KMS-11 (cell line): ENCODE measurements at regions not wholly inside any gene's neighbourhood (a gene's known extent, or its start where the extent isn't known, plus 50 kb on each side); places are given as distances from the start of the nearest gene placed in this dataset.

Source experiments
- H2AFZ ChIP-seq: fragments of 200-600 bp; sonication (generic); 2 replicates; pipeline ENCODE4 v1.6.1; 2016; ENCODE audit warnings: antibody characterized with exemption, mixed run types, low read depth
- H3K27ac ChIP-seq: fragments of 200-600 bp; sonication (generic); 2 replicates; pipeline ENCODE4 v1.6.1; 2016; ENCODE audit warnings: mild to moderate bottlenecking, mixed run types
- H3K27me3 ChIP-seq: fragments of 200-600 bp; sonication (generic); 2 replicates; pipeline ENCODE4 v1.6.1; 2017; ENCODE audit warnings: mild to moderate bottlenecking, low read depth, mixed run types, moderate library complexity; ENCODE audit not compliant: insufficient read depth
- H3K36me3 ChIP-seq: fragments of 200-600 bp; sonication (generic); 2 replicates; pipeline ENCODE4 v1.6.1; 2017; ENCODE audit warnings: mild to moderate bottlenecking, mixed run types; ENCODE audit not compliant: insufficient read depth
- H3K4me1 ChIP-seq: fragments of 200-600 bp; sonication (generic); 2 replicates; pipeline ENCODE4 v1.6.1; 2016; ENCODE audit warnings: mild to moderate bottlenecking, low read depth, mixed run types; ENCODE audit not compliant: poor library complexity, severe bottlenecking
- H3K4me2 ChIP-seq: fragments of 200-600 bp; sonication (generic); 2 replicates; pipeline ENCODE4 v1.7.0; 2016; ENCODE audit warnings: mild to moderate bottlenecking, mixed run types
- H3K4me3 ChIP-seq: fragments of 200-600 bp; sonication (generic); IDR thresholded peaks from 2 replicates; pipeline ENCODE4 v1.6.1; 2017; ENCODE audit warnings: low read depth, low read length, mixed read lengths; ENCODE audit not compliant: insufficient read depth
- H3K79me2 ChIP-seq: fragments of 200-600 bp; sonication (generic); 2 replicates; pipeline ENCODE4 v1.6.1; 2016; ENCODE audit warnings: low read depth, mixed run types; ENCODE audit not compliant: insufficient read depth
- H3K9ac ChIP-seq: fragments of 200-600 bp; sonication (generic); 2 replicates; pipeline ENCODE4 v1.6.1; 2016; ENCODE audit warnings: mild to moderate bottlenecking, mixed run types
- H4K20me1 ChIP-seq: fragments of 200-600 bp; sonication (generic); 2 replicates; pipeline ENCODE4 v1.6.1; 2016; ENCODE audit warnings: mild to moderate bottlenecking, mixed run types; ENCODE audit not compliant: insufficient read depth
- TF ChIP-seq, protein P1 (sequence below): fragments of 200-600 bp; sonication (generic); conservative IDR thresholded peaks from 2 replicates; pipeline ENCODE4 v1.6.1; 2017; ENCODE audit warnings: low read depth, mild to moderate bottlenecking, antibody characterized with exemption, low read length, moderate library complexity, mixed read lengths

DNA sequence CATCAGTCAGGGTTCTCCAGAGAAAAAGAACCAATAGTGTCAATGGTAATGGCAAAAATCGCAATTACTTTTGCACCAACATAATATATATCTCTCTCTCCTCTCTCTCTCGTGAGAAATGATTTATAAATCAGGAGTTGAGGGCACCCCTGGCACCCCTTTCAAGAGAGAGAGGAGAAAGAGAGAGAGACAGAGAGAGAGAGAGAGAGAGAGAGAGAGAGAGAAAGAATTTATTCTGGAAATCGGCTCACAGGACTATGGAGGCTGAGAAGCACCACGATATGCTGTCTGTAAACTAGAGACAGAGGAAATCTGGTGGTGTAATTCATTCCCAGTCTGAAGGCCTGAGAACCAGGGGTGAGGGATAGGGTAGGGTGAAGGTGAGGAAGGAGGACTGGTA lies 201.9 kb upstream of the MAP3K7 start:
- H2AFZ ChIP-seq = no peak overlapping the region
- H3K9ac ChIP-seq = no peak overlapping the region
- no peak overlapping the region for H3K4me2 ChIP-seq
- H3K79me2 ChIP-seq = no peaks in the 10 kb centered on the region
- H3K4me1 ChIP-seq = no peaks in the 10 kb centered on the region
- H4K20me1 ChIP-seq = no peaks in the 10 kb centered on the region
- H3K4me3 ChIP-seq = no peak overlapping the region
- no peaks in the 10 kb centered on the region for H3K27me3 ChIP-seq
- no peak overlapping the region for H3K27ac ChIP-seq
- TF ChIP-seq, protein P1, sequence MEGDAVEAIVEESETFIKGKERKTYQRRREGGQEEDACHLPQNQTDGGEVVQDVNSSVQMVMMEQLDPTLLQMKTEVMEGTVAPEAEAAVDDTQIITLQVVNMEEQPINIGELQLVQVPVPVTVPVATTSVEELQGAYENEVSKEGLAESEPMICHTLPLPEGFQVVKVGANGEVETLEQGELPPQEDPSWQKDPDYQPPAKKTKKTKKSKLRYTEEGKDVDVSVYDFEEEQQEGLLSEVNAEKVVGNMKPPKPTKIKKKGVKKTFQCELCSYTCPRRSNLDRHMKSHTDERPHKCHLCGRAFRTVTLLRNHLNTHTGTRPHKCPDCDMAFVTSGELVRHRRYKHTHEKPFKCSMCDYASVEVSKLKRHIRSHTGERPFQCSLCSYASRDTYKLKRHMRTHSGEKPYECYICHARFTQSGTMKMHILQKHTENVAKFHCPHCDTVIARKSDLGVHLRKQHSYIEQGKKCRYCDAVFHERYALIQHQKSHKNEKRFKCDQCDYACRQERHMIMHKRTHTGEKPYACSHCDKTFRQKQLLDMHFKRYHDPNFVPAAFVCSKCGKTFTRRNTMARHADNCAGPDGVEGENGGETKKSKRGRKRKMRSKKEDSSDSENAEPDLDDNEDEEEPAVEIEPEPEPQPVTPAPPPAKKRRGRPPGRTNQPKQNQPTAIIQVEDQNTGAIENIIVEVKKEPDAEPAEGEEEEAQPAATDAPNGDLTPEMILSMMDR = no peak
- H3K36me3 ChIP-seq = no peaks in the 10 kb centered on the region

DNA sequence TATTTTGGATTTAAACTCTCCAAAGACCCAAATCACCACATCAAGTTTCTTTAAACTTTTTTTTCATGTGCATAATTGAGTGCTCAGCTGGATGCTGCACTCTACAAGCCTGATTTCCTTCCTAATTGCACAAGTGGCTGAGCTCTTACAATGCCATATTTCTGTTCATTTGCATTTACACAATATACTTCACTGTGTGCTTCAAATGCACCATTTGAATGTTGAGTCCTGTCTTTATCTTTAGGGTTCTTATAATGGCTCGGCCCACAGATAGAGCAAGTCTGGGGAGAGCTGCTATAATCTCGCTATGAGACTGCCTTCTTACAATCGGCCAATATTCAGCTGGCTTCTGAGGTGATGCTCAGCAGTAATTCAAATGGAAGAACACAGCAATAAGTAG lies 200.6 kb upstream of the MAP3K7 start:
- no peak overlapping the region for H3K4me2 ChIP-seq
- H3K27ac ChIP-seq = no peak overlapping the region
- no peaks in the 10 kb centered on the region for H3K79me2 ChIP-seq
- no peaks in the 10 kb centered on the region for H3K4me1 ChIP-seq
- TF ChIP-seq, protein P1 = no peak
- H3K27me3 ChIP-seq = no peaks in the 10 kb centered on the region
- no peak overlapping the region for H3K4me3 ChIP-seq
- no peak overlapping the region for H3K9ac ChIP-seq
- no peaks in the 10 kb centered on the region for H4K20me1 ChIP-seq
- H2AFZ ChIP-seq = no peak overlapping the region
- H3K36me3 ChIP-seq = no peaks in the 10 kb centered on the region

GRCh38 chr6:90780778-90781177 lies 193.9 kb upstream of the MAP3K7 start:
- no peaks in the 10 kb centered on the region for H3K27me3 ChIP-seq

GRCh38 chr6:90780141-90780540 lies 193.3 kb upstream of the MAP3K7 start:
- Histone ChIP-seq H3K27ac (no peak overlapping the region), H4K20me1 (no peaks in the 10 kb centered on the region), H3K4me3 (no peak overlapping the region), H3K27me3 (no peaks in the 10 kb centered on the region), H3K4me2 (no peak overlapping the region), H3K36me3 (no peaks in the 10 kb centered on the region), H3K79me2 (no peaks in the 10 kb centered on the region), H3K4me1 (no peaks in the 10 kb centered on the region), H3K9ac (no peak overlapping the region), H2AFZ (no peak overlapping the region)
- TF ChIP-seq, protein P1 = no peak

More at GRCh38 chr6:90780778-90781177, 193.9 kb upstream of the MAP3K7 start:
- Histone ChIP-seq H3K4me1 (no peaks in the 10 kb centered on the region), H3K4me2 (no peak overlapping the region), H3K4me3 (no peak overlapping the region), H2AFZ (no peak overlapping the region), H4K20me1 (no peaks in the 10 kb centered on the region), H3K36me3 (no peaks in the 10 kb centered on the region), H3K79me2 (no peaks in the 10 kb centered on the region), H3K9ac (no peak overlapping the region), H3K27ac (no peak overlapping the region)
- TF ChIP-seq, protein P1 = no peak
